Urinary bladder (tissue), 3 donors: ENCODE measurements at regions not wholly inside any gene's neighbourhood (a gene's known extent, or its start where the extent isn't known, plus 50 kb on each side); places are given as distances from the start of the nearest gene placed in this dataset.
"Not testable (repeated sequence)": the region's sequence is repeated elsewhere in the genome, so short reads cannot be mapped to it uniquely, and the experiment has no call there.

Experiments
- DNase-seq: peaks from one replicate; pipeline ENCODE4 v3.0.0-alpha.2; 2015; ENCODE audit errors: extremely low spot score
- H3K27ac ChIP-seq: one replicate; pipeline ENCODE4 v1.5.1; 2013; ENCODE audit warnings: low read depth, mild to moderate bottlenecking, moderate library complexity
- H3K36me3 ChIP-seq: one replicate; pipeline ENCODE4 v1.6.1; 2013; ENCODE audit warnings: mild to moderate bottlenecking, moderate library complexity; ENCODE audit not compliant: insufficient read depth
- H3K4me1 ChIP-seq: one replicate; pipeline ENCODE4 v1.6.1; 2013; ENCODE audit warnings: mild to moderate bottlenecking, moderate library complexity; ENCODE audit not compliant: insufficient read depth
- H3K4me3 ChIP-seq: one replicate; pipeline ENCODE4 v1.5.1; 2013; ENCODE audit warnings: low read depth, low read length
- WGBS: extraction: QIAGEN DNeasy Blood & Tissue Kit; methylation state at CpG from one replicate; pipeline ENCODE4 v1.1.7; 2013; 5-methylcytosine and 5-hydroxymethylcytosine counted together
- donor health status: healthy with polysubstance abuse.
- donor health status: healthy.

GRCh38 chr7:142586611-142587010 is 162.7 kb upstream of the PRSS1 start:
- H3K27ac ChIP-seq: no peak overlapping the region
- H3K4me1 ChIP-seq: no peaks in the 10 kb centered on the region
- no peak for DNase-seq
- no peak overlapping the region for H3K4me3 ChIP-seq
- WGBS: 89% methylated on average over 3 of the region's 3 CpGs
- H3K36me3 ChIP-seq: no peaks in the 10 kb centered on the region

- 51% methylated on average over 2 of the region's 2 CpGs for WGBS
- DNase-seq: no peak
- Histone ChIP-seq H3K27ac (no peak overlapping the region), H3K4me3 (no peak overlapping the region), H3K36me3 (no peaks in the 10 kb centered on the region), H3K4me1 (no peaks in the 10 kb centered on the region)
Observed at GRCh38 chr7:142585425-142585824, 163.8 kb upstream of the PRSS1 start.

GRCh38 chr7:142584765-142585164 is 164.5 kb upstream of the PRSS1 start:
- no peaks in the 10 kb centered on the region for H3K4me1 ChIP-seq
- WGBS: 88% methylated on average over 2 of the region's 2 CpGs
- DNase-seq: no peak
- H3K36me3 ChIP-seq: no peaks in the 10 kb centered on the region
- H3K27ac ChIP-seq: no peak overlapping the region
- H3K4me3 ChIP-seq: no peak overlapping the region

- Histone ChIP-seq H3K4me3 (no peak overlapping the region), H3K36me3 (no peaks in the 10 kb centered on the region), H3K27ac (no peak overlapping the region), H3K4me1 (no peaks in the 10 kb centered on the region)
- 22% methylated on average over 2 of the region's 2 CpGs for WGBS
- no peak for DNase-seq
Observed at GRCh38 chr7:142583446-142583845, 165.8 kb upstream of the PRSS1 start.

GRCh38 chr7:142582351-142582750 is 166.9 kb upstream of the PRSS1 start:
- WGBS: 95% methylated on average over 3 of the region's 3 CpGs
- Histone ChIP-seq H3K4me1 (no peaks in the 10 kb centered on the region), H3K27ac (no peak overlapping the region), H3K4me3 (no peak overlapping the region), H3K36me3 (no peaks in the 10 kb centered on the region)
- no peak for DNase-seq

GRCh38 chr7:142581341-142581740 is 167.9 kb upstream of the PRSS1 start:
- Histone ChIP-seq H3K4me3 (no peak overlapping the region), H3K27ac (no peak overlapping the region), H3K4me1 (no peaks in the 10 kb centered on the region), H3K36me3 (no peaks in the 10 kb centered on the region)
- WGBS: 59% methylated on average over 4 of the region's 4 CpGs
- DNase-seq: no peak

GRCh38 chr7:142579946-142580345 is 169.3 kb upstream of the PRSS1 start:
- Histone ChIP-seq H3K36me3 (no peaks in the 10 kb centered on the region), H3K27ac (no peak overlapping the region), H3K4me3 (no peak overlapping the region), H3K4me1 (no peaks in the 10 kb centered on the region)
- 88% methylated on average over 1 of the region's 1 CpG for WGBS
- no peak for DNase-seq

- WGBS: 94% methylated on average over 25 of the region's 25 CpGs
- not testable (repeated sequence) for H3K36me3 ChIP-seq
Observed at GRCh38 chr7:142575351-142575750, 173.9 kb upstream of the PRSS1 start.

GRCh38 chr7:142571581-142571980 is 177.7 kb upstream of the PRSS1 start:
- DNase-seq: no peak
- H3K36me3 ChIP-seq: no peaks in the 10 kb centered on the region
- H3K27ac ChIP-seq: no peak overlapping the region
- 73% methylated on average over 3 of the region's 3 CpGs for WGBS
- no peaks in the 10 kb centered on the region for H3K4me1 ChIP-seq
- no peak overlapping the region for H3K4me3 ChIP-seq

More at GRCh38 chr7:142575351-142575750, 173.9 kb upstream of the PRSS1 start:
- not testable (repeated sequence) for DNase-seq, H3K27ac ChIP-seq, H3K4me3 ChIP-seq, H3K4me1 ChIP-seq

GRCh38 chr7:142569851-142570250 is 179.4 kb upstream of the PRSS1 start:
- Histone ChIP-seq H3K27ac (no peak overlapping the region), H3K4me3 (no peak overlapping the region), H3K36me3 (no peaks in the 10 kb centered on the region), H3K4me1 (no peaks in the 10 kb centered on the region)
- WGBS: 89% methylated on average over 1 of the region's 1 CpG
- no peak for DNase-seq

GRCh38 chr7:142568435-142569097 is 180.7 kb upstream of the PRSS1 start:
- no peak for DNase-seq
- Histone ChIP-seq H3K27ac (no peak overlapping the region), H3K36me3 (no peaks in the 10 kb centered on the region), H3K4me3 (no peak overlapping the region), H3K4me1 (no peaks in the 10 kb centered on the region)
- WGBS: 69% methylated on average over 5 of the region's 5 CpGs

GRCh38 chr7:142567201-142568075 is 181.8 kb upstream of the PRSS1 start:
- WGBS: 79% methylated on average over 22 of the region's 22 CpGs
- H3K27ac ChIP-seq: no peak overlapping the region
- no peak for DNase-seq

GRCh38 chr7:142566271-142566670 is 183.0 kb upstream of the PRSS1 start:
- DNase-seq: no peak
- H3K4me3 ChIP-seq: no peak overlapping the region
- 84% methylated on average over 5 of the region's 5 CpGs for WGBS
- H3K4me1 ChIP-seq: no peaks in the 10 kb centered on the region
- H3K36me3 ChIP-seq: no peaks in the 10 kb centered on the region
- no peak overlapping the region for H3K27ac ChIP-seq

More at GRCh38 chr7:142567201-142568075, 181.8 kb upstream of the PRSS1 start:
- Histone ChIP-seq H3K4me1 (no peaks in the 10 kb centered on the region), H3K4me3 (no peak overlapping the region), H3K36me3 (no peaks in the 10 kb centered on the region)

GRCh38 chr7:142564125-142564524 is 185.1 kb upstream of the PRSS1 start:
- H3K36me3 ChIP-seq, H3K27ac ChIP-seq, DNase-seq, H3K4me3 ChIP-seq, H3K4me1 ChIP-seq: not testable (repeated sequence)
- 86% methylated on average over 2 of the region's 3 CpGs for WGBS
